GM23338 (cell line): ENCODE measurements at regions not wholly inside any gene's neighbourhood (a gene's known extent, or its start where the extent isn't known, plus 50 kb on each side); places are given as distances from the start of the nearest gene placed in this dataset.

Experiments
- ATAC-seq: fragments of 200-7000 bp; cut with Tn5 transposase; 3 replicates; pipeline ENCODE4 v1.9.1; 2020
- DNase-seq: peaks from one replicate; pipeline ENCODE4 v3.0.0-alpha.2; 2015; ENCODE audit warnings: low spot score
- H2AFZ ChIP-seq: fragments of 200-600 bp; sonication (generic); 2 replicates; pipeline ENCODE4 v1.8.0; 2016; ENCODE audit warnings: antibody characterized with exemption, mild to moderate bottlenecking, moderate library complexity
- H3F3A ChIP-seq: fragments of 200-600 bp; sonication (generic); replicated peaks from 2 replicates; pipeline ENCODE4 v1.8.0; 2017; ENCODE audit warnings: antibody characterized with exemption, mixed run types, low read depth
- H3K27ac ChIP-seq: fragments of 200-600 bp; sonication (generic); 2 replicates; pipeline ENCODE4 v1.6.1; 2016; ENCODE audit warnings: low read depth
- H3K27me3 ChIP-seq: fragments of 200-600 bp; sonication (generic); 2 replicates; pipeline ENCODE4 v1.8.0; 2016; ENCODE audit warnings: mild to moderate bottlenecking, mixed run types, moderate library complexity; ENCODE audit not compliant: insufficient read depth
- H3K36me3 ChIP-seq: fragments of 200-600 bp; sonication (generic); 2 replicates; pipeline ENCODE4 v1.8.0; 2016; ENCODE audit warnings: mild to moderate bottlenecking; ENCODE audit not compliant: insufficient read depth
- H3K4me1 ChIP-seq: fragments of 200-600 bp; sonication (generic); 2 replicates; pipeline ENCODE4 v1.8.0; 2016; ENCODE audit warnings: mild to moderate bottlenecking, moderate library complexity; ENCODE audit not compliant: insufficient read depth
- H3K4me2 ChIP-seq: fragments of 200-600 bp; sonication (generic); 2 replicates; pipeline ENCODE4 v1.7.1; 2017; ENCODE audit warnings: mixed run types
- H3K4me3 ChIP-seq: fragments of 200-600 bp; sonication (generic); 2 replicates; pipeline ENCODE4 v1.6.1; 2016; ENCODE audit warnings: mixed run types
- H3K79me2 ChIP-seq: fragments of 200-600 bp; sonication (generic); replicated peaks from 2 replicates; pipeline ENCODE4 v1.8.0; 2017; ENCODE audit warnings: mild to moderate bottlenecking; ENCODE audit not compliant: insufficient read depth
- H3K9me2 ChIP-seq: fragments of 200-600 bp; sonication (generic); 2 replicates; pipeline ENCODE4 v1.8.0; 2017; ENCODE audit not compliant: insufficient read depth
- H4K20me1 ChIP-seq: fragments of 200-600 bp; sonication (generic); replicated peaks from 2 replicates; pipeline ENCODE4 v1.8.0; 2017; ENCODE audit warnings: mild to moderate bottlenecking; ENCODE audit not compliant: insufficient read depth
- H3K27ac Mint-ChIP-seq: 2 replicates; pipeline ENCODE4 v1.8.0; 2020; ENCODE audit warnings: inconsistent platforms, mild to moderate bottlenecking, moderate library complexity, mixed read lengths
- H3K27me3 Mint-ChIP-seq: 3 replicates; pipeline ENCODE4 v1.8.0; 2022; ENCODE audit warnings: low read depth, mild to moderate bottlenecking, moderate library complexity, mixed read lengths, inconsistent platforms; ENCODE audit not compliant: insufficient read depth, poor library complexity
- H3K36me3 Mint-ChIP-seq: 3 replicates; pipeline ENCODE4 v1.8.0; 2021; ENCODE audit warnings: low read depth, mild to moderate bottlenecking, inconsistent platforms, moderate library complexity, mixed read lengths
- H3K4me1 Mint-ChIP-seq: 3 replicates; pipeline ENCODE4 v1.8.0; 2020; ENCODE audit warnings: mild to moderate bottlenecking, inconsistent platforms, mixed read lengths
- H3K4me3 Mint-ChIP-seq: 3 replicates; pipeline ENCODE4 v1.8.0; 2021; ENCODE audit warnings: moderate library complexity, mild to moderate bottlenecking, inconsistent platforms, mixed read lengths
- H3K9me3 Mint-ChIP-seq: 3 replicates; pipeline ENCODE4 v1.8.0; 2020; ENCODE audit warnings: moderate library complexity, mild to moderate bottlenecking, inconsistent platforms, mixed read lengths
- CTCF ChIP-seq, 2 experiments: fragments of 200-600 bp in 1 of 2; sonication (generic) in 1 of 2; conservative IDR thresholded peaks; 2 replicates each; pipeline versions ENCODE4 v1.5.1 to v1.6.1; 2016 to 2017; ENCODE audit warnings: antibody characterized with exemption in 2 of 2, low read depth in 2 of 2, mild to moderate bottlenecking in 2 of 2, moderate library complexity in 1 of 2
- ETS1 ChIP-seq: IDR thresholded peaks from 2 replicates; pipeline ENCODE4 v1.6.1; 2016; ENCODE audit warnings: antibody characterized with exemption
- EZH2 ChIP-seq: fragments of 200-600 bp; sonication (generic); IDR thresholded peaks from one replicate; pipeline ENCODE4 v1.8.0; 2017; ENCODE audit warnings: antibody characterized with exemption, mild to moderate bottlenecking, low read depth; ENCODE audit not compliant: unreplicated experiment
- EZH2phosphoT487 ChIP-seq: fragments of 200-600 bp; sonication (generic); IDR thresholded peaks from one replicate; pipeline ENCODE4 v1.8.1; 2018; ENCODE audit warnings: antibody characterized with exemption; ENCODE audit not compliant: unreplicated experiment
- NANOG ChIP-seq: IDR thresholded peaks from 2 replicates; pipeline ENCODE4 v1.6.1; 2016; ENCODE audit warnings: antibody characterized with exemption, borderline replicate concordance
- POLR2AphosphoS5 ChIP-seq: IDR thresholded peaks from 2 replicates; pipeline ENCODE4 v1.6.1; 2016; ENCODE audit warnings: antibody characterized with exemption, low read depth
- REST ChIP-seq: IDR thresholded peaks from one replicate; pipeline ENCODE4 v1.6.1; 2018; ENCODE audit warnings: antibody characterized with exemption; ENCODE audit not compliant: unreplicated experiment
- ZNF331 ChIP-seq: fragments of 250-450 bp; sonication (Bioruptor Pico); IDR thresholded peaks from 2 replicates; pipeline ENCODE4 v1.5.0; 2020; ENCODE audit warnings: low read depth, mild to moderate bottlenecking, moderate library complexity

GRCh38 chr10:8738987-8739386 lies 684.5 kb downstream of the GATA3 start:
- no peak overlapping the region for H3K27ac Mint-ChIP-seq

More at GRCh38 chr10:8738987-8739386, 684.5 kb downstream of the GATA3 start:
- TF ChIP-seq REST, result no peak
- TF ChIP-seq EZH2, result no peak
- no peak for TF ChIP-seq NANOG
- TF ChIP-seq ZNF331, result no peak
- TF ChIP-seq POLR2AphosphoS5, result no peak
- no peak for TF ChIP-seq ETS1
- no peak for TF ChIP-seq EZH2phosphoT487
- no peak for TF ChIP-seq CTCF (conservative IDR thresholded peaks at IDR 0.05; ENCODE audit: low read depth in 2 of 2)
- Histone ChIP-seq H4K20me1 (no peaks in the 10 kb centered on the region), H3K4me1 (no peaks in the 10 kb centered on the region), H3F3A (no peaks in the 10 kb centered on the region), H3K79me2 (no peaks in the 10 kb centered on the region), H3K4me2 (no peak overlapping the region), H2AFZ (peak overlapping the region; percentile 63; the same call in 1 of the 2 replicates), H3K9me2 (no peaks in the 10 kb centered on the region), H3K36me3 (no peaks in the 10 kb centered on the region), H3K4me3 (no peak overlapping the region), H3K27ac (no peak overlapping the region), H3K27me3 (no peaks in the 10 kb centered on the region)
- H3K27me3 Mint-ChIP-seq, result peaks cover 4% of the 10 kb centered on the region
- no peak overlapping the region for H3K4me3 Mint-ChIP-seq
- DNase-seq, result peak; percentile 1
- H3K36me3 Mint-ChIP-seq, result no peaks in the 10 kb centered on the region
- no peak for ATAC-seq
- H3K4me1 Mint-ChIP-seq, result no peaks in the 10 kb centered on the region; the same call in 2 of the 3 replicates
- no peaks in the 10 kb centered on the region for H3K9me3 Mint-ChIP-seq
